ENCODE measurements at regions not wholly inside any gene's neighbourhood (a gene's known extent, or its start where the extent isn't known, plus 50 kb on each side); places are given as distances from the start of the nearest gene placed in this dataset.

GRCh38 chr16:55116165-55116920, 185.7 kb downstream of the IRX5 start:
- Histone ChIP-seq H3K4me1 (no peaks in the 10 kb centered on the region), H3K36me3 (no peaks in the 10 kb centered on the region), H3K9me3 (no peaks in the 10 kb centered on the region), H3K27me3 (no peaks in the 10 kb centered on the region), H3K27ac (no peak overlapping the region), H3K4me3 (no peak overlapping the region)
- no peak for DNase-seq
- TF ChIP-seq POLR2A (IDR thresholded peaks at IDR 0.05): no peak
- TF ChIP-seq, protein P1, sequence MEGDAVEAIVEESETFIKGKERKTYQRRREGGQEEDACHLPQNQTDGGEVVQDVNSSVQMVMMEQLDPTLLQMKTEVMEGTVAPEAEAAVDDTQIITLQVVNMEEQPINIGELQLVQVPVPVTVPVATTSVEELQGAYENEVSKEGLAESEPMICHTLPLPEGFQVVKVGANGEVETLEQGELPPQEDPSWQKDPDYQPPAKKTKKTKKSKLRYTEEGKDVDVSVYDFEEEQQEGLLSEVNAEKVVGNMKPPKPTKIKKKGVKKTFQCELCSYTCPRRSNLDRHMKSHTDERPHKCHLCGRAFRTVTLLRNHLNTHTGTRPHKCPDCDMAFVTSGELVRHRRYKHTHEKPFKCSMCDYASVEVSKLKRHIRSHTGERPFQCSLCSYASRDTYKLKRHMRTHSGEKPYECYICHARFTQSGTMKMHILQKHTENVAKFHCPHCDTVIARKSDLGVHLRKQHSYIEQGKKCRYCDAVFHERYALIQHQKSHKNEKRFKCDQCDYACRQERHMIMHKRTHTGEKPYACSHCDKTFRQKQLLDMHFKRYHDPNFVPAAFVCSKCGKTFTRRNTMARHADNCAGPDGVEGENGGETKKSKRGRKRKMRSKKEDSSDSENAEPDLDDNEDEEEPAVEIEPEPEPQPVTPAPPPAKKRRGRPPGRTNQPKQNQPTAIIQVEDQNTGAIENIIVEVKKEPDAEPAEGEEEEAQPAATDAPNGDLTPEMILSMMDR (IDR thresholded peaks at IDR 0.05): no peak

DNA sequence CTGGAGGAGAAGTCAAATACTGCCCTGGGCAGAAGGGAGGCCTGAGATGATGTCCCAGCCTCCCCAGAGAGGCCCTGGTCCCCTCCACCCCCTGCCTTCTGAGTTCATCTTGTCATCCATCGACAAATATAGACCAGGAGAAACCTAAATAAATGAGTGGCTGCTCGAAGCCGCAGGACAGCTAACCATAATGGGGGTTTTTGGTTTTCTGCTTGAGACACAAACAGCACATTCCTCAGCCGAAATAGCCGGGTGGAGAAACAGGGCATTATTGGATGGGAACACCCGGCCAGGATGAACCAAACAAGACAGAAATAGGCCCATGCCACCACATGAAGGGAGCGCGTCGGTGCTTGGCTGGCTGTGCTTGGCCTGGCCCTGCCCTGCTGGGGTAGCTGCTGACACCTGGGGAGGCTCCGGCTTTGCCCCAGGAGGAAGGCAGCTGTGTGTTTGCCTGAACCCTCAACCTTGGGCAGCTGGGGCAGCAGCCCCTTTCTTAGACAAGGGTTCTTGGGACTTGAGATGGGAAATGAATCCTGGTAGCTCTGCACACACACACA, 188.1 kb downstream of the IRX5 start:
- Histone ChIP-seq H3K36me3 (no peaks in the 10 kb centered on the region), H3K9me3 (no peaks in the 10 kb centered on the region), H3K27ac (no peak overlapping the region), H3K4me3 (no peak overlapping the region), H3K27me3 (no peaks in the 10 kb centered on the region), H3K4me1 (no peaks in the 10 kb centered on the region)
- no peak for DNase-seq
- TF ChIP-seq, protein P1 (IDR thresholded peaks at IDR 0.05): no peak
- no peak for TF ChIP-seq POLR2A (IDR thresholded peaks at IDR 0.05)

- Histone ChIP-seq H3K4me3 (no peak overlapping the region), H3K9me3 (no peaks in the 10 kb centered on the region), H3K27ac (no peak overlapping the region), H3K36me3 (no peaks in the 10 kb centered on the region), H3K27me3 (no peaks in the 10 kb centered on the region), H3K4me1 (no peaks in the 10 kb centered on the region)
- TF ChIP-seq, protein P1 (IDR thresholded peaks at IDR 0.05): no peak
- no peak for TF ChIP-seq POLR2A (IDR thresholded peaks at IDR 0.05)
- no peak for DNase-seq
Observed at GRCh38 chr16:55120408-55120807, 189.7 kb downstream of the IRX5 start.

DNA sequence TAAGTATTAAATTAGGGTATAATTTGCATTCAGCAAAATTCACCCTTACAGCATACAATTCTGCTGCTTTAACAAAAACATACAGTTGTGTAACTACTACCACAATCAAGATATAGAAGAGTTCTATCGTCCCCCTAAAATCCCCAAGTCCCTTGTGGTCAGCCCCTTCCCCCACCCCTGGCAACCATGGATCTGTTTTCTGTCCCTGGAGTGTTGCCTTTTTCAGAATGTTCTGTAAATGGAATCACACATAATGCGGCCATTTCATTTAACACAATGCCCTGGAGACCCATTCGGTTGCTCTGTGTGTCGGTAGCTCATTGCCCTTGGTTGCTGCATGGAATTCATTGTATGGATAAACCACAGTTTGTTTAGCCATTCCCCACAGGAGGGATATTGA, 190.2 kb downstream of the IRX5 start:
- no peak for TF ChIP-seq POLR2A (IDR thresholded peaks at IDR 0.05)
- TF ChIP-seq, protein P1 (IDR thresholded peaks at IDR 0.05): no peak
- Histone ChIP-seq H3K27ac (no peak overlapping the region), H3K36me3 (no peaks in the 10 kb centered on the region), H3K4me1 (no peaks in the 10 kb centered on the region), H3K9me3 (no peaks in the 10 kb centered on the region), H3K4me3 (no peak overlapping the region), H3K27me3 (no peaks in the 10 kb centered on the region)
- no peak for DNase-seq

DNA sequence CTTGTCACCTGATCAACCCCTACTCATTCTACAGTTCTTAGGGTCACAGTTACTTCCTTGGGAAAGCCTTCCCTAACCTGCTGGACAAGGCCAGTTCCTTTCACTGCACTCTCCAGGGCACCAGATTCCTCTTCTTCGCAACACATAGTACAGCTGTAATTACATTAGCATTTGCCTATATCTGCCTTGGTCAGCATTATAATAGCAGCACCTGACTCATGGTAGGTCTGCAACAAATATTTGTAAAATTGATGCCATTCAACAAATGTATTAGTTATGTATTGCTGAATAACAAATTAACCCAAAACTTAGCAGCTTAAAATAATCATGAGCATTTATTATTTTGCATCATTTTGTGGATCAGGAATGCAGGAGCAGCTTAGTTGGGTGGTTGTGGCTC, 193.0 kb downstream of the IRX5 start:
- Histone ChIP-seq H3K4me1 (no peaks in the 10 kb centered on the region), H3K27me3 (no peaks in the 10 kb centered on the region), H3K36me3 (no peaks in the 10 kb centered on the region), H3K27ac (no peak overlapping the region), H3K9me3 (no peaks in the 10 kb centered on the region), H3K4me3 (no peak overlapping the region)
- no peak for TF ChIP-seq POLR2A (IDR thresholded peaks at IDR 0.05)
- TF ChIP-seq, protein P1 (IDR thresholded peaks at IDR 0.05): no peak
- no peak for DNase-seq

All from Peyer's patch (tissue), 4 donors.